CD4-positive, CD25-positive, alpha-beta regulatory T cell (primary cell): ENCODE measurements at regions not wholly inside any gene's neighbourhood (a gene's known extent, or its start where the extent isn't known, plus 50 kb on each side); places are given as distances from the start of the nearest gene placed in this dataset.

Experiments
- ATAC-seq, 2 donors: fragments of 150-1000 bp; cut with Tn5 transposase; one replicate each; pipeline ENCODE4 v1.10.0; 2021; ENCODE audit warnings: low read depth in 2 of 2, moderate number of reproducible peaks in 2 of 2, moderate library complexity in 1 of 2
- DNase-seq, 3 donors: peaks; one replicate each; pipeline versions ENCODE4 v3.0.0 to v3.0.0-alpha.2; 2012 to 2022; ENCODE audit warnings: mixed read lengths in 1 of 3
- H3K27ac ChIP-seq: one replicate; pipeline ENCODE4 v1.7.0; 2013; ENCODE audit warnings: mild to moderate bottlenecking, low read length; ENCODE audit not compliant: insufficient read depth, poor library complexity, severe bottlenecking
- H3K27me3 ChIP-seq: one replicate; pipeline ENCODE4 v1.7.0; 2013; ENCODE audit warnings: low read length; ENCODE audit not compliant: control insufficient read depth, insufficient read depth
- H3K36me3 ChIP-seq: one replicate; pipeline ENCODE4 v1.7.0; 2013; ENCODE audit warnings: mild to moderate bottlenecking, low read length, moderate library complexity; ENCODE audit not compliant: control insufficient read depth, insufficient read depth
- H3K4me1 ChIP-seq: 2 replicates; pipeline ENCODE4 v1.7.0; 2013; ENCODE audit warnings: mild to moderate bottlenecking, low read length; ENCODE audit not compliant: insufficient read depth, control insufficient read depth, poor library complexity, severe bottlenecking
- H3K4me3 ChIP-seq: one replicate; pipeline ENCODE4 v1.7.0; 2013; ENCODE audit warnings: low read depth, mild to moderate bottlenecking, low read length, moderate library complexity
- H3K9me3 ChIP-seq, 2 experiments: 1 replicate in 1 of 2; 2 replicates in 1 of 2; pipeline ENCODE4 v1.7.0; 2013; ENCODE audit warnings: low read length in 2 of 2, mild to moderate bottlenecking in 1 of 2, moderate library complexity in 1 of 2; ENCODE audit not compliant: control insufficient read depth in 2 of 2
- H3K27ac Mint-ChIP-seq, 3 donors: one replicate each; pipeline ENCODE4 v1.8.0; 2020 to 2022; ENCODE audit warnings: mild to moderate bottlenecking in 3 of 3, mixed read lengths in 3 of 3, moderate library complexity in 2 of 3
- H3K27me3 Mint-ChIP-seq: one replicate; pipeline ENCODE4 v1.8.0; 2022; ENCODE audit warnings: mild to moderate bottlenecking, mixed read lengths
- H3K36me3 Mint-ChIP-seq: one replicate; pipeline ENCODE4 v1.8.0; 2020; ENCODE audit warnings: mixed read lengths
- H3K4me1 Mint-ChIP-seq, 4 donors: one replicate each; pipeline ENCODE4 v1.8.0; 2020 to 2022; ENCODE audit warnings: mixed read lengths in 4 of 4, mild to moderate bottlenecking in 1 of 4
- H3K4me3 Mint-ChIP-seq, 4 donors: one replicate each; pipeline ENCODE4 v1.8.0; 2020 to 2022; ENCODE audit warnings: mild to moderate bottlenecking in 4 of 4, mixed read lengths in 4 of 4, moderate library complexity in 3 of 4
- H3K9me3 Mint-ChIP-seq, 7 donors: one replicate each; pipeline ENCODE4 v1.8.0; 2020 to 2022; ENCODE audit warnings: mixed read lengths in 7 of 7, mild to moderate bottlenecking in 3 of 7, moderate library complexity in 2 of 7

DNA sequence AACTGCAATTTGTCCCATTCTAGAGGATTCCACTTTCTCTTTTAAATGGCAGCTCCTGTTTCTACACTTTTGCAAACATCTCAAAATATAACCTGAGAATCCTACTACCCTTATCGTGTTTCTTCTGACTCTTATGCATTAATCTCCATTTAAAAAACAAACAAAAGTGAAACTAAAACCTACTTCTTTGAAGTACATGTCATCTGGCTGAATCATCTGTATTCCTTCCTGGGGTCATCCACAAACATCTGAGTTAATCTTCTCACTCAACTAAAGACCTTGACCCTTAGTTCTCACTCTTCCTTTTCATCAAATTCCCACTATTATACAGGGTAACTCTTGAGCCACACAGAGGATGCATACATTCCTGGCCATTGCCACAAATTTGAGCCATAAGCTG, 584.8 kb downstream of the PPARGC1A start:
- no peaks in the 10 kb centered on the region for H3K27me3 Mint-ChIP-seq
- H3K4me3 Mint-ChIP-seq, result no peak overlapping the region
- Histone ChIP-seq H3K4me3 (peak overlapping the region; percentile 60), H3K27ac (no peak overlapping the region), H3K27me3 (no peaks in the 10 kb centered on the region), H3K4me1 (no peaks in the 10 kb centered on the region), H3K36me3 (no peaks in the 10 kb centered on the region), H3K9me3 (no peaks in the 10 kb centered on the region)
- H3K27ac Mint-ChIP-seq, result no peak overlapping the region
- peaks cover 0 to 8% (median 2%) of the 10 kb centered on the region in 4 donors for H3K4me1 Mint-ChIP-seq
- H3K9me3 Mint-ChIP-seq, result peaks cover 0 to 5% (median 0%) of the 10 kb centered on the region in 7 donors
- ATAC-seq (no peak), DNase-seq (peak in 1 of 3 donors; percentile 20)
- H3K36me3 Mint-ChIP-seq, result no peaks in the 10 kb centered on the region

DNA sequence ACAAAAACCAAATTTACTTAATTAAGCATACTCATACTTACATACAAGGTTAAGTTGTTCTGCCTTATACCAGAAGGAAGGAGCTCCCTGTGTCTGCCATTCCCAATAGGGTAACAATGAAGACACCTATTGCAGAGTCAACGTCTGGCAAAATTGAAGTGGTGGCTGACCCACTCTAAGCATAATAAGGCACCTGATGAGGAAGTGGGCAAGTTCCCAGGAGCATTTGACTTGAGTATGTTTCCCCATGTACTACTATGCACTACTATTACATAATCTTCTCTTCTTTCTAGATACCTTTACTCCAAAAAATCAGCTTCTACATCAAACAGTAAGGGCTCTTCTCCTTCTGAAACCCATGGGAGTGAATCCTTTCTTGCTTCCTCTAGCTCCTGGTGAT, 591.5 kb downstream of the PPARGC1A start:
- Mint-ChIP-seq H3K4me3 (no peak overlapping the region), H3K27ac (no peak overlapping the region), H3K27me3 (no peaks in the 10 kb centered on the region), H3K9me3 (peaks cover 0 to 5% (median 0%) of the 10 kb centered on the region in 7 donors), H3K36me3 (no peaks in the 10 kb centered on the region), H3K4me1 (peaks cover 0 to 6% (median 2%) of the 10 kb centered on the region in 4 donors)
- no peaks in the 10 kb centered on the region for H3K36me3 ChIP-seq
- no peak overlapping the region for H3K4me3 ChIP-seq
- H3K4me1 ChIP-seq, result no peaks in the 10 kb centered on the region
- ATAC-seq (no peak), DNase-seq (no peak)
- no peak overlapping the region for H3K27ac ChIP-seq
- no peaks in the 10 kb centered on the region for H3K27me3 ChIP-seq
- no peaks in the 10 kb centered on the region for H3K9me3 ChIP-seq

DNA sequence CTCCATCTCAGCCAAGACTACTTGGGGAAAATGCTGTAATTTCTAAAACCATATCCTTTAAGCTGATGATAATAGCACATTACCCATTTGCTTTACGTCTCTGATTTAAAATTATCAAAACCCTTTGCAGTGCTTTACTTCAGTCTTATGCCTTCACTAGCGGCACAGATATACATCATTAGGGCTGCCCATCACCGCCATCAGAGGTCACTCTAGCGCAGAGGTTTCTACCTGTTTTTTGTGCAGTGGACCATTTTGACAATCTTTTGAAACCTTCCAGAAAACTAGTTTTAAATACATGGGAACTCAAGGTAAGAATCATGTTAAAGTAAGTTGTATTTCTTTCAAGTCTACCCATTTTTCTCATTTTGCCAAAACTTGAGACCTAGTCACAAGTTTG, 592.5 kb downstream of the PPARGC1A start:
- ATAC-seq, result no peak

DNA sequence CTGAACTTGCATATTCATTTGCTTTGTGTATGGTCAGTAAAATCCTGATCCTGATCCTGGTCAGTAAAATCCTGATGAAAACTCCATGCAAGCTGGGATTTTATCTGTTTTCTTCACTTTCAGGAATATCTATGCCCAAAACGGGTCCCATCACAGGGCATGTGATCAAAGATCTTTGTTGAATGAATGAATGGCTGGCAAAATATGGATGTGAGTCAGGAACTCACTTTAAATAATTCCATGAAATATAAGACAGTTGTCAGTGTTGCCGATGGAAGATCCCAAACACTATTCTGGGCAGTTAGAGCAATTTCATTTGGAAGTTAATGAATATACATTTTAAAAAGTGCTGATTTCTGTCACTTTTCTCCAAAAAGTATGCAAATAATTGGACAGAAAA, 598.4 kb downstream of the GBA3 start:
- H3K27me3 Mint-ChIP-seq, result peaks cover 6% of the 10 kb centered on the region
- Histone ChIP-seq H3K27ac (no peak overlapping the region), H3K36me3 (no peaks in the 10 kb centered on the region), H3K4me1 (no peaks in the 10 kb centered on the region), H3K4me3 (no peak overlapping the region), H3K9me3 (no peaks in the 10 kb centered on the region), H3K27me3 (no peaks in the 10 kb centered on the region)
- no peak overlapping the region for H3K4me3 Mint-ChIP-seq
- no peak for DNase-seq
- peaks cover 0 to 4% (median 0%) of the 10 kb centered on the region in 7 donors for H3K9me3 Mint-ChIP-seq
- no peak for ATAC-seq
- H3K4me1 Mint-ChIP-seq, result peaks cover 2 to 20% (median 11%) of the 10 kb centered on the region in 4 donors
- H3K36me3 Mint-ChIP-seq, result no peaks in the 10 kb centered on the region
- H3K27ac Mint-ChIP-seq, result no peak overlapping the region

More for the DNA sequence above, 592.5 kb downstream of the PPARGC1A start:
- no peak overlapping the region for H3K4me3 Mint-ChIP-seq
- Histone ChIP-seq H3K27me3 (no peaks in the 10 kb centered on the region), H3K27ac (no peak overlapping the region), H3K9me3 (no peaks in the 10 kb centered on the region), H3K4me1 (no peaks in the 10 kb centered on the region), H3K36me3 (no peaks in the 10 kb centered on the region), H3K4me3 (no peak overlapping the region)
- H3K36me3 Mint-ChIP-seq, result no peaks in the 10 kb centered on the region
- H3K4me1 Mint-ChIP-seq, result peaks cover 0 to 5% (median 0%) of the 10 kb centered on the region in 4 donors
- H3K27ac Mint-ChIP-seq, result no peak overlapping the region
- DNase-seq, result no peak
- peaks cover 0 to 2% (median 0%) of the 10 kb centered on the region in 7 donors for H3K9me3 Mint-ChIP-seq
- no peaks in the 10 kb centered on the region for H3K27me3 Mint-ChIP-seq

DNA sequence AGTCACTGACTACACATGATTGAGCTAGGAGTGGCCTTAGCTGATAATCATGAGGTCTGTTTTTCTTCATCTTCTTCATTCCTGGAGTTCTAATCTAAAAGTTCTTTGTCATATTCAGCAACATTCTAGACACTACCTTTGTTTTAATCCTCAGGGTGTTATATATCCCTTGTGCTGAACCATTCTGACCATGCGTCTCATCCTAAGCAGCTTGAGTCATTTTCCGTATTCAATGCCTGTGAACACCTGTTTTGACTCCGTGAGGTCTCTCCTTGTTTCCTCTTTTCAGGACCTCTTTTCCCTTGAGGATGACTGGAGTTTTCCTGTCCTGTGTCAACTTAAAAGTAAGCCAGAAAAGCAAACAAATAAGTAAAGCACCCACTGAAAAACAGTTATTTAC, 597.9 kb downstream of the GBA3 start:
- H3K36me3 ChIP-seq, result no peaks in the 10 kb centered on the region
- Mint-ChIP-seq H3K36me3 (no peaks in the 10 kb centered on the region), H3K27ac (no peak overlapping the region), H3K27me3 (peaks cover 8% of the 10 kb centered on the region), H3K9me3 (peaks cover 0 to 4% (median 0%) of the 10 kb centered on the region in 7 donors), H3K4me1 (peaks cover 2 to 20% (median 11%) of the 10 kb centered on the region in 4 donors), H3K4me3 (no peak overlapping the region)
- no peak overlapping the region for H3K27ac ChIP-seq
- H3K27me3 ChIP-seq, result no peaks in the 10 kb centered on the region
- ATAC-seq (no peak), DNase-seq (no peak)
- no peaks in the 10 kb centered on the region for H3K4me1 ChIP-seq
- H3K9me3 ChIP-seq, result no peaks in the 10 kb centered on the region
- H3K4me3 ChIP-seq, result no peak overlapping the region

DNA sequence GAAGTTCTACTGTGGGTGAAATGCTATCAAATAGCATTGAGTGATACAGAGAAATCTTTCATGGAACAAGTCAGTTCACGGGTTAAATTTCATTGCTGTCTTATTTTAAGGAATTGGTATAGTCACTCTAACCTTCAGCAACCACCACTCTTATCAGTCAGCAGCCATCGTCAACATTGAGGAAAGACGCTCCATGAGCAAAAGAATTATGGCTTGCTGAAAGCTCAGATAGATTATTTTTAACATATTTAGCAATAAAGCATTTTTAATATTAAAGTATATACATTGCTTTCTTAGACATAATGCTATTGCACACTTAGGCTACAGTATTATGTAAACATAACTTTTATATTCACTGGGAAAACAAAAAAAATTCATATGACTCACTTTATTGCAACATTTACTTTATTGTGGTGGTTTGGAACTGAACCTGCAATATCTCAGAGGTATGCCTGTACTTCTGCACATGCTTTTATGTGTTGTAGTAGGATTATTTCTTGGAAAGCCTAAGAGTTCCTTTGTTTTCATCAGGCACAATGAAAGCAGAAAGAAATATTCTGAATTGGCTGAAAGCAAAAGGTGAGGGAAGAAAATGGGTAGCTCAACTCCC, 586.7 kb downstream of the GBA3 start:
- no peak overlapping the region for H3K27ac Mint-ChIP-seq
- DNase-seq (no peak), ATAC-seq (no peak)

DNA sequence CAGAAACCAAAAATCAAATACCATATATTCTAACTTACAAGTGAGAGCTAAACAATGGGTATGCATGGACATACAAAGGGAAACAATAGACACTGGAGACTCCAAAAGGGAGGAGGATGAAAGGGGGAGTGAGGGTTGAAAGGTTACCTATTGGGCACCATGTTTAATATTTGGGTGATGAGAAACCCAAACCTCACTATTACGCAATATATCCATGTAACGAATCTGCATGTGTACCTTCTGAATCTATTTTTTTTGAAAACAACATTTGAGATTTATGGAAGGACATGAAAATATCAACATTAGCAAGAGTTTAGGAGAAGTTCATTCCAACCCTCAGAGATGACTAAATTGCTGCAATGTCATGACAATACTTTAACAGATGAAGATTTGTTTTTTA, 586.1 kb downstream of the GBA3 start:
- no peak for DNase-seq
- no peaks in the 10 kb centered on the region for H3K36me3 ChIP-seq
- H3K4me3 ChIP-seq, result no peak overlapping the region
- Mint-ChIP-seq H3K36me3 (no peaks in the 10 kb centered on the region), H3K4me1 (no peaks in the 10 kb centered on the region), H3K27me3 (no peaks in the 10 kb centered on the region), H3K9me3 (no peaks in the 10 kb centered on the region), H3K4me3 (no peak overlapping the region), H3K27ac (no peak overlapping the region)
- H3K27me3 ChIP-seq, result no peaks in the 10 kb centered on the region
- no peak overlapping the region for H3K27ac ChIP-seq
- H3K9me3 ChIP-seq, result no peaks in the 10 kb centered on the region
- no peaks in the 10 kb centered on the region for H3K4me1 ChIP-seq
- ATAC-seq, result no peak

More for the DNA sequence above, 586.7 kb downstream of the GBA3 start:
- Mint-ChIP-seq H3K9me3 (no peaks in the 10 kb centered on the region), H3K4me3 (no peak overlapping the region), H3K36me3 (no peaks in the 10 kb centered on the region), H3K27me3 (no peaks in the 10 kb centered on the region), H3K4me1 (no peaks in the 10 kb centered on the region)
- no peak overlapping the region for H3K4me3 ChIP-seq
- no peak overlapping the region for H3K27ac ChIP-seq
- no peaks in the 10 kb centered on the region for H3K27me3 ChIP-seq
- no peaks in the 10 kb centered on the region for H3K4me1 ChIP-seq
- H3K36me3 ChIP-seq, result no peaks in the 10 kb centered on the region
- H3K9me3 ChIP-seq, result no peaks in the 10 kb centered on the region

DNA sequence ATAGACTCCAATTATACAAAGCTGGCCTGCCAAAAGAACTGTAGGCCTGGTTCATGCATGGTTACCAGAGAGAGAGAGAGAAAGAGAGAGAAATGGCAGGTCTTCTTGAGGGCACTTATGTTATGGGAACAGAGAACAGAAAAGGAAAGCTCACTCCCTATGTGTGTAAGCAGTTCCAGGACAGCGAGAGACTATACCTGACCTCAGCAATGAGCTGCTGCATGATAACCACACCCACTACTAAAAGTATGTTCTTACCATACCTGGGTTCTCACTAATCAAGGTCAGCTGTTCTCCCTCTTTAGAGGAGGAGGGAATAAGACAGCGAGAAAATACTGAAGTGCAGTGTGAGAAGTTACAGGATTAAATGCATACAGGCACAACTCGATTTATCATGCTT, 583.3 kb downstream of the GBA3 start:
- ATAC-seq (no peak), DNase-seq (no peak)
- no peaks in the 10 kb centered on the region for H3K36me3 ChIP-seq
- no peak overlapping the region for H3K27ac ChIP-seq
- no peaks in the 10 kb centered on the region for H3K27me3 Mint-ChIP-seq
- no peak overlapping the region for H3K4me3 ChIP-seq
- H3K9me3 Mint-ChIP-seq, result peaks cover 0 to 1% (median 0%) of the 10 kb centered on the region in 7 donors
- H3K4me3 Mint-ChIP-seq, result no peak overlapping the region
- H3K36me3 Mint-ChIP-seq, result no peaks in the 10 kb centered on the region
- H3K9me3 ChIP-seq, result no peaks in the 10 kb centered on the region
- H3K27me3 ChIP-seq, result no peaks in the 10 kb centered on the region
- no peaks in the 10 kb centered on the region for H3K4me1 Mint-ChIP-seq
- H3K27ac Mint-ChIP-seq, result no peak overlapping the region
- no peaks in the 10 kb centered on the region for H3K4me1 ChIP-seq
